GM23338 (cell line): ENCODE measurements at regions not wholly inside any gene's neighbourhood (a gene's known extent, or its start where the extent isn't known, plus 50 kb on each side); places are given as distances from the start of the nearest gene placed in this dataset.

Source experiments
- POLR2AphosphoS5 ChIP-seq: IDR thresholded peaks from 2 replicates; pipeline ENCODE4 v1.6.1; 2016; ENCODE audit warnings: antibody characterized with exemption, low read depth
- TF ChIP-seq, protein P1 (sequence below), 2 experiments: fragments of 200-600 bp in 1 of 2; sonication (generic) in 1 of 2; conservative IDR thresholded peaks; 2 replicates each; pipeline versions ENCODE4 v1.5.1 to v1.6.1; 2016 to 2017; ENCODE audit warnings: antibody characterized with exemption in 2 of 2, low read depth in 2 of 2, mild to moderate bottlenecking in 2 of 2, moderate library complexity in 1 of 2

DNA sequence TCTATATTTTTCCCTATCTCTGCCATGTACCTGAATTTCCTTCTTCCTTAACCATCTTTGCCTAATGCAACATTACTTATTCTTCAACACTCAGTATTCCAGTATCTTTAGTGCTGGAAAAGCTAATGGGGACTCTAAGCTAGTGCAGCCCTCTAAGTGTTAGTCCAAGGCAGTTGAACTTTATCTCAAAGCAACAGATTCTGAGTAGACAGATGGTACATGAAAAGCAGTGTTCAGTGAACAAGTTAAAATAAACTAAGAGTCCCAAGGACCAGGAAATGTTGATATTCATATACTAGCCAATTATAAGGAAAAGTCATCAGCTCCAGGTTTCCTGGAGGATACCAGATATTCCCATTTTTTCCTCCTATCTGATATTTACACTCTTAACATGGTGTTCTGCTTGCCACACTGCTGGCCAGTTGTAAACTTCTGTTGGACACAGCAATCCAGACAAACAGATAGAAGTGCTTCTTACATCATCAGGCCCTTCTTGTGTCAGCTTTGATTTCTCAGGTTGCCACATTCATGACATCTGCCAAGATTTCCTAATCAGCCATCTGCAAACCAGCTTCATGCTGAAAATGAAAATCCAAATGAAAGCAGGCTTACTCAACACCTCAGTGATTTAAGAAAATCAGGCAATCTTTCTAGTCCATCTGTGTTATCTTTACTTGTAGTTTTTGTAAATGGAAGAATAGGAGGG is 255.9 kb upstream of the POU2AF2 start:
- TF ChIP-seq, protein P1, sequence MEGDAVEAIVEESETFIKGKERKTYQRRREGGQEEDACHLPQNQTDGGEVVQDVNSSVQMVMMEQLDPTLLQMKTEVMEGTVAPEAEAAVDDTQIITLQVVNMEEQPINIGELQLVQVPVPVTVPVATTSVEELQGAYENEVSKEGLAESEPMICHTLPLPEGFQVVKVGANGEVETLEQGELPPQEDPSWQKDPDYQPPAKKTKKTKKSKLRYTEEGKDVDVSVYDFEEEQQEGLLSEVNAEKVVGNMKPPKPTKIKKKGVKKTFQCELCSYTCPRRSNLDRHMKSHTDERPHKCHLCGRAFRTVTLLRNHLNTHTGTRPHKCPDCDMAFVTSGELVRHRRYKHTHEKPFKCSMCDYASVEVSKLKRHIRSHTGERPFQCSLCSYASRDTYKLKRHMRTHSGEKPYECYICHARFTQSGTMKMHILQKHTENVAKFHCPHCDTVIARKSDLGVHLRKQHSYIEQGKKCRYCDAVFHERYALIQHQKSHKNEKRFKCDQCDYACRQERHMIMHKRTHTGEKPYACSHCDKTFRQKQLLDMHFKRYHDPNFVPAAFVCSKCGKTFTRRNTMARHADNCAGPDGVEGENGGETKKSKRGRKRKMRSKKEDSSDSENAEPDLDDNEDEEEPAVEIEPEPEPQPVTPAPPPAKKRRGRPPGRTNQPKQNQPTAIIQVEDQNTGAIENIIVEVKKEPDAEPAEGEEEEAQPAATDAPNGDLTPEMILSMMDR (conservative IDR thresholded peaks at IDR 0.05; ENCODE audit: low read depth in 2 of 2), result no peak
- no peak for TF ChIP-seq POLR2AphosphoS5
